ENCODE measurements at regions not wholly inside any gene's neighbourhood (a gene's known extent, or its start where the extent isn't known, plus 50 kb on each side); places are given as distances from the start of the nearest gene placed in this dataset.

DNA sequence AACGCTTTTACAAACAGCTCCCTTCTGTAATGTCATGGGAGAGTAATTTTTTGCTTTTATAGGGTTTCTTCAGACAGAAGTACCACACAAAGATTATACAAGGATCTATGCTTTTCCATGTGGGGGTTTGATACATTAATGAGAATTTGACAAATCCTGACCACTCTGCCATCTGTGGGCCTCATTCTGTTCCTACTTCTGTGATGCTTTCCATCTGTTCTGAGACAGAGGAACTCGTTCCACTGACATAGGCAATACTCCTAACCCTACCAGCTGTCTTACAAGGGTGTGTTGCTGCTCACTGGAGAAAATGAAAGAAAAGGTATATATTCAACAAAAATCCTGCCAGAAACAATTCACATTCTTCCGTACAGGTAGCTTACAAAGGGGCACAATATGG, 59.4 kb upstream of the NAMPT start:
- no peak for TF ChIP-seq CTCF (IDR thresholded peaks at IDR 0.05)
- TF ChIP-seq POLR2A (IDR thresholded peaks at IDR 0.05): no peak
- no peak for TF ChIP-seq EP300 (IDR thresholded peaks at IDR 0.05)
